Limb (tissue), 2 donors: ENCODE measurements at regions not wholly inside any gene's neighbourhood (a gene's known extent, or its start where the extent isn't known, plus 50 kb on each side); places are given as distances from the start of the nearest gene placed in this dataset.
"Not testable (repeated sequence)": the region's sequence is repeated elsewhere in the genome, so short reads cannot be mapped to it uniquely, and the experiment has no call there.

ENCODE experiments used
- DNase-seq, 2 donors: peaks; one replicate each; pipeline ENCODE4 v3.0.0-alpha.2; 2016; ENCODE audit errors: extremely low spot score in 2 of 2

GRCh38 chr5:165028356-165028755 lies 1522.9 kb downstream of the MAT2B start:
- DNase-seq, result no peak

DNA sequence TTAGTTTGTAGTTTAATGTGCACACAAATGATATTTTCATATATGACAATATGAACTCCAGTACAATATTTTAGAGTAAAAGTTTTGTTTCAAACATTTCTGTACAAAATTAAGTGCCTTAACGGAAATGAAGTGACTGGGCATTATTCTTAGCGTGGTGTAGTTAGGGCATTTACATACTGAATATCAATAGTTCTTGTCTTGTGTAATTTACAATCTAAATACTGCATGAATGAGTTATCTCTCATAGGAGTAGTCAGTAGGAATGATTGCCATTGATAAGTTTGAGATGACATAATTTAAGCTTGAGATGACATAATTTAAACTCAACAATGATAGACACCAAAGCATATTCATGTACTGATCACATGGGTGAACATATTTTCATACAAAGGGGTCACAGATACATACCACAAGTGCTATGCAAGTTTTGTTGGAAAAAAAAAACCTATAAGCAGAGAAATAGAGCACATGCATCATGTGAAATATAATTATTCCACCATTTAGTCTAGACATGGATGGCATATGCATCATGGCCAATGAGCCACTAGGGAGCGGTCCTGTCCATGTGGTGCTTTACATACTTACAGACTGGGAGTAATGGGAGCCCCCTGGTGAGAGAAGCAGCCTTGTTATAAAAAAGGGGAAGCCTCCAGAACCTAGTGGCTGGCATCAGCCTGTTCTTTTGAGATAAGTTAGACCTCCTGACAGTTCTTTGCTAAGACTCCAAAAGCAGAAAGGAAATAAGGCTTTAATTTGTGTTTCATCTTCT lies 1523.9 kb downstream of the MAT2B start:
- DNase-seq, result no peak

DNA sequence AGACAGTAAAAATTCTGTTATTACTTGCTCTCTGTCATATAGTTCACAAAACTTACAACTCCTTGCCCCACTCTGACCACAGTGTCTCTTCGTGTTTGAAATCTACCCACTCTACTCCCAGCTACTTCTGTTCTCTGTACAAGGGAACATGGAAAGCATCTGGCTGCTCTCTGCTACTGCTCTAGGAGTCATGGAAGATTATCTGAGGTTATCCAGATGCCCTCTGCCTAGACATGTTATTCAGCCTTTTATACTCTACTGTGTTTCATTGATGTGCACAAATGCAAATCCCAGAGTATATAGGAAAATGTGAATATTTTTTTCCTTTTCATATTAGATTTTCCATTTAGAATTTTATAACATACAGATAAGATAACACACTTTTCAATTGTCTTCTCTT lies 1525.6 kb downstream of the MAT2B start:
- DNase-seq, result no peak

- no peak for DNase-seq
These were observed 1526.0 kb downstream of the MAT2B start for GRCh38 chr5:165031371-165031770.

DNA sequence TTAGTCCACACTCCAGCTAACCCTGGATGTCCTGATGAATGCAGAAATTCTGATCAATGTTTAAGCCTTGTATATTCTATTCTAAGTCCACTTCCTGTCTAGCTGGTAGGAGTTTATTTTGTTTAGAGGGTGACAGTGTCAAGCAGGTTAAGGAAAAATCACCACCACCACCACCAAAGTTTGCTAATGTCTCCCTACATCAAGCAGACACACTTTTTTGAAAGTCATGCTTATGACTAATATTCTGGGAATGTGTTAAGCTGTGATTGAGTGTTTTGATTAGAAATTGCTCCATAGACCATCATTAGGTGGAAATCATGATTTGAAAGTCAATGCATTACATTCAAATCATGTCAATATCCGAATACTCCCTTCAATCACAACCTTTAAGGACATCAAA lies 1530.1 kb downstream of the MAT2B start:
- no peak for DNase-seq

DNA sequence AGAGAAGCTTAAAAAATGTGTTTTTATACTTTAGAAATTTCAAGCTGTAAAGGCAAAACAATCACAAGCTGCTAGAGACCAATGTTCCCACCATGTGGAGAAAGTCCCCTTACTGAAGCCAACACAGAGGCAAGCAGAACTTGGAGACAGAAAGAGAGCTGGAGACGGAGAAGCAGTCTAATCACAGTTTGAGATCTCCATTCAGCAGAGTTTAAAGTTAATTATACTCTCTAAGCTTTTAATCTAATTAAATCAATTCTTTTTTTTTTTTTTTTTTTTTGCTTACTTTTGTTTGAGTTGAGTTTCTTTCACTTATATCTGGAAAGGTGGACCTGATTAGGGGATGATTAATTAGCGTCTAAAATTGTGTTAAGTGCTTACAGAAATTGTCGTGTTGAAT lies 1534.3 kb downstream of the MAT2B start:
- DNase-seq, result no peak

GRCh38 chr5:165045941-165046340 lies 1540.5 kb downstream of the MAT2B start:
- not testable (repeated sequence) for DNase-seq

GRCh38 chr5:165055476-165055875 lies 1550.1 kb downstream of the MAT2B start:
- no peak for DNase-seq

DNA sequence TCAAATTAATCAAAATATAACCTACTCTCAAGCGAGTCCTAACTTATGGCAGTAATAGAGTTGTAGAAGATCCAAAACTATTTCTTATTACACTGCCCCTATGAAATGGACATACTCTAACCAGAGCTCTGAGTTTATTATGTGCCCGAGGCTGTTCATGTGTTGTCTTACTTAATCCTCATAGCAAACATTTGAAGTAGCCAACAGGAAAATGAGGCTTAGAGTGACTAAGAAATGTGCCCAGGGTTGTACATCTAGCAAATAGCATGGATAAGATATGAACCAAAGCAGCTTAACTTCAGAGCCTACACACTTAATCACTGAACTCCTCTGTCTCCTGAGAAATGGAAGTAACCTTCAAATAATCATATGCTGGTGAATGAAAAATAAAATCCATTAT lies 1551.7 kb downstream of the MAT2B start:
- no peak for DNase-seq

- no peak for DNase-seq
These were observed 1561.4 kb downstream of the MAT2B start for GRCh38 chr5:165066751-165067385.

GRCh38 chr5:165076686-165077085 lies 1571.3 kb downstream of the MAT2B start:
- no peak for DNase-seq

- no peak for DNase-seq
These were observed 1574.0 kb downstream of the MAT2B start for GRCh38 chr5:165079389-165079788.

GRCh38 chr5:165083394-165083793 lies 1578.0 kb downstream of the MAT2B start:
- no peak for DNase-seq

- DNase-seq, result no peak
These were observed 1581.0 kb downstream of the MAT2B start for GRCh38 chr5:165086465-165086864.

GRCh38 chr5:165094782-165095181 lies 1589.4 kb downstream of the MAT2B start:
- DNase-seq, result no peak

GRCh38 chr5:165101709-165102108 lies 1596.3 kb downstream of the MAT2B start:
- no peak for DNase-seq

- DNase-seq, result no peak
These were observed 1599.2 kb downstream of the MAT2B start for GRCh38 chr5:165104611-165105010.

DNA sequence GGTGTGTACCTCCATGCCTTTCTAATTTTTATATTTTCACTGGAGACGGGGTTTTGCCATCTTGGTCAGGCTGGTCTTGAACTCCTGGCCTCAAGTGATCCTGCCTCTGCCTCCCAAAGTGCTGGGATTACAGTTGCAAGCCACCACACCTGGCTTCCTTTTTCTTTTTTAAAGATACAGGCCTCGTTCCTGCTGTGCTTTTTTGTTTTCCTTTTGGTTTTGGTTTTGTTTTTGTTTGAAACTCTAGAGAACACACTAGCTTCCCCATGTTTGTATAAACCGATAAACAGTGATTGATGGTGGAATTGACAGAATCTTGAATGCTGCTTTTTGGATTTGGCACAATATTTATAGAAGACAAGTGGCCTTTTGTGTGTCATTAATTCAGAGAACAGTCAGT lies 1603.4 kb downstream of the MAT2B start:
- no peak for DNase-seq

- no peak for DNase-seq
These were observed 1613.8 kb downstream of the MAT2B start for GRCh38 chr5:165119175-165119574.

DNA sequence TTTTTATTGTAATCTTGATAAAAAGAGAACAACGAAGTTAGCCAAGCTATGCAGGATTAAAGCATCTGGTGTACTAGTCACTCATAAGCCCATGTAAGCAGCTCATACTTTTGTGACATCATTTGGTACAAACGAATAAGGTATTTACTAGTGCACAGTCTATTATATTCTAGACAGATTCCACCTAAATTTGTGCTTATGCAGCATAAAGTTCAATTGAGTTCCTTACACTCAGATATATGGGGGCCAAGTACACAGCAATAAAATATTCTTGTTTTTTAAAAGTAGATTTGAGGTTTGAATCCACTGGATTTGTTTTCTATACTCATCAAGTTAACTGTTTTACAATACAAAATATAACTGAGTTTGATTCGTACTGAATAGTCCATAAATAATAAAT lies 1621.2 kb downstream of the MAT2B start:
- DNase-seq, result no peak

DNA sequence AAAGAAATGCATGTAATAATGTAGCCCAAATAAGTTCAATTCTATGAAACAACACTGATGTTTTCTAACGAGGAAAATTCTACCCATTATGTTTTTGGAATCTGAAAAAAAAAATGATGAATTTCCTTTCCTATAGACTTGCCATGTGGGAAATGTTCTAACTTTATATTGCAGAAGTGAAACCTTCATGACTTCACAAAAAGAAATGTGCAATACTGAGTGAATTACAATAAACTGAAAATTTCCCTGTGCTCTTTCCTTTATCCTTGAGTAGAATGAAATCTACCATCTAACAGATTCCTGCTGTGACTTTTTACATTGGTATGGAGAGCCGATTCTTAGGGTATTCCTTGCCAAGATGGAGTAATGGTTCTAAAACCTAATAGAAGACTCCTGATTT lies 1622.5 kb downstream of the MAT2B start:
- DNase-seq, result no peak

DNA sequence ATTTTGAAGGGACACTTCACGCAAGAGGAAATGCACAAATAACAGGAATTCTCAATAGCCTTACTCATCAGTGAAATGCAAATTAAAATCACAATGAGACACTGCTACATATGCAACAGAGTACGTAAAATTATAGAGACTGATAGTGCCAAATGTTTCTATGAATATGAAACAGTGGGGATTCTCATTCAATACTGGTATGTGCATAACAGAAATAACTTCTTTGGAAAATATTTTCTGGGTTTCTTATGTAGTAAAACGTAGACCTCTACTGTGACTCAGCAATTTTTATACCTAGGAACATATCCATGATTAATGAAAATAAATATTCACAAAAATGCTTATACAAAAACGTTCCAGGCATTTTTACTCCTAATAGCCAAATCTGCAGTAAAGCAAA lies 1625.2 kb downstream of the MAT2B start:
- DNase-seq, result no peak

DNA sequence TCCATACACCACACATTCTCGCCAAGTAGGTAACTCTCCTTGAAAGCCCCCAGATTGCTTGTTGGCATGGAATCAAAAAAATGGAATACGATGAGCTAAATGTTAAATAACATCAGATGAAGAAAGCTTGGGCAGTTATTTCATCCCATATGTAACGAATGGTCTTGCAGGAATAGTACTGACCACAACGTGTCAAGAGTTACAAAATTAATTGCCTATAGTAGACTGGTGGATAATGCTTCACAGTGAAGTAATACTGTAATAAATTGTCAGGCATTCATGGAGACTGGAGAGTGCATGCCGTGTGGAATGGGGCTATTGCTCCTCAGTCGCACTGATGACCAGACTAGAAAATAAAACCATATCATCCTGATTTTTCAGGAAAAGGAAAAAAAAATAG lies 1628.7 kb downstream of the MAT2B start:
- no peak for DNase-seq
